ENCODE measurements at regions not wholly inside any gene's neighbourhood (a gene's known extent, or its start where the extent isn't known, plus 50 kb on each side); places are given as distances from the start of the nearest gene placed in this dataset.
A peak's percentile ranks its signal among the peaks of the same experiment; 100 is the strongest.

DNA sequence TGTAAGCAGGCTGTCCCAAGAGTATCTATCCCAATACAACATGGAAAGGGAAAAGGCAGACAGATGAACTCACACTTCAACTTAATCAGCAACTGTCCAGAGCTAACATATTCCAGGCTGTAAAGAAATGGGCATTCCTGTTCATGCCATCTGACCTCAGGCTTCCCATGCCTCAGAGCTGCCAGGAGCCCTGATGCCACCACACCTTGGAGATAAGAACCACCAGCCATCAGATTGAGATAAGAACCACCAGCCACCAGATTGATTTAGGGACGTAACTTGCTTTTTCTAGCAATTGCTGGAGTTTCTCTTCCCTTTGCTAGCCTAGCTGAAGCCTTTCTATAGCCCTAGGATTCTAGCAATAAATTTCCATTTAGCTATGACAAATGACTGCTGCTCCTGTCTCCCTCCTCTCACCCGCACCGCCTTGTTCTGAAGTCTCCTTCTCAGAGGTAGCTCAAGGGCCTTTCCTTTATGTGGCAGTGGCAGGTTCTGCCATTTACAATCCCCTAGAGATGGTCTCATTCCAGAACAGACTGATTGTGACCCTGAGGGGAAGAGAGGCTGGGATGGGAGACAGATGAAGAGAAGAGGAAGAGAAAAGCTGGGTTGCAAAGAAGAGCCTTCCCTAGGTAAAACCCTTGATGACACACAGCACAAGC, 88.0 kb upstream of the CTTNBP2NL start:
- FAIRE-seq (no peak), DNase-seq (ENCODE audit: insufficient read length, low spot score) (no peak)

DNA sequence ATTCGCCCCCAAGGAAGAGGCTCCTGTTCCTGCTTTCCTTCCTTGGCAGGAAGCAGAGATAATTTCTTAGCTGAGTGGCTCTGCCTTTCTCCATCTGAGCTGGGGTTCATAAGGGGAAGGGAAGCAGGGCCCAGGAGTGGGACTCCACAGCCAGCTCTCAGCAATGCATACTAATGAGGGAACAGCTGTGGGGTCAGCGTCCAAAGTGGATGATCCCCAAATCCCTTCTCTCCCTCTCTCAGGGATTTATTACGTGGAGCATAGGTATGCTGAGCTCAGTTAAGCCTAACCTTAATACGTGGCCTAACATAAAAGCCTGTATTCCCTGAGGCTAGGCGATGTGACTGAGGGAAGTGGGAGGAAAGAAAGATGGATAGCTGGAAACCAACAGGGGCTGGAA, 87.3 kb upstream of the CTTNBP2NL start:
- no peak for FAIRE-seq
- DNase-seq (ENCODE audit: insufficient read length, low spot score), result no peak

DNA sequence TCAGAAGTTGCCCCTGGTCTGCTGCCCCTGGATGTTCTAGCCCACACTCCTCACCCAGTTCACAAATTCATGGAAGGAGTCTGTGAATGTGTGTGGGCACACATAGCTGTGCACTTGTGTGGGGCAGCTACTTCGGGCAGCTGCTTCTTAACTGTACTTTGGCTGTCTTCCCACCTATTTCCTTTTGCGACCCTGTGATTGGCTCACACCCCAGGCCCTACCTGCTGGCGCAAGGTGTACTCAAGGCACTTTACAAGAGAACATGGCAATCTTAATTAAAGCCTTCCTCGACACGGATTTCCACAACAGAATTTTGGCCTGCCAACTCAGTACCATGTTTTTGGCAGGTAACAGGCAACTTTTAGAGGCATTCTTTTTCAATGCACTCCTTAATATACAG, 86.5 kb upstream of the CTTNBP2NL start:
- FAIRE-seq, result no peak
- no peak for DNase-seq (ENCODE audit: insufficient read length, low spot score)

DNA sequence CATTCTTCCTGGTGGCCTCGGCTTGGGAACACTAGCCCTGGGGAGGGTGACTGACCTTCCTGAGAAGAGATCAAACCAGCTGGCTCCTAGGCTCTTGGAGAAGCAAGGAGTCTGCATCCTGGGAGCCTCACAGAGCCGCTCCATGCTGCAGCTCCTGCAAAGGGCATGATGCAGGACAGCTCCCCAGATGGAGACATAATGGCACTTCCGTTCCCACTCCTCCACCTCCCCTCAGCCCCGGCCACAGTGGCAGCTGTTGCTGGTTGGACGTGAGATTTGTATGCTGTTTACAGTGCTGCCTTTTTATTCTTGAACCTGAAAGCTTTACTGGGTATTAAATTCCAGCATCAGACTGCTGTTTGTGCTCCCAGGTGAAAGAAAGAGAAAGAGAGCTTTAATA, 83.7 kb upstream of the CTTNBP2NL start:
- no peak for DNase-seq (ENCODE audit: insufficient read length, low spot score)
- no peak for FAIRE-seq

DNA sequence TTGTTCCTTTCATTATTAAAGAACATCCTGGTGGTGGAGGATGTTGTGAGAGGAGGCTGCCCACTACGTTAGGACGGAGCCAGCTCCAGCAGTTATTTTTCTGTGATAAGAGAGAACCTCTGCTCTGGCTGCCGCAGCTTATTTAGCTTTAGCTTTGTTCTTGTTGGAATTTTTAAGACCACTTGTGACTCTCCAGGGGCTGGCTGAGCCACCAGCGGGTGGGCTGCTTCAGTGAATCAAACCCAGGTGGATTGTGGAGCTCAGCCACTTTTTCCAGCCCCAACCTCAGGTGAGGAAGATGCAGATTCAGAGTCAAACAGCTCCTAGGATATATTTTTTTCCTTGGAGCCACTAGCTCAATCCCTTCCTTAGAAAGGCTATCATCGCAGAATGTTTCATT, 83.1 kb upstream of the CTTNBP2NL start:
- FAIRE-seq, result no peak
- DNase-seq (ENCODE audit: insufficient read length, low spot score), result no peak

DNA sequence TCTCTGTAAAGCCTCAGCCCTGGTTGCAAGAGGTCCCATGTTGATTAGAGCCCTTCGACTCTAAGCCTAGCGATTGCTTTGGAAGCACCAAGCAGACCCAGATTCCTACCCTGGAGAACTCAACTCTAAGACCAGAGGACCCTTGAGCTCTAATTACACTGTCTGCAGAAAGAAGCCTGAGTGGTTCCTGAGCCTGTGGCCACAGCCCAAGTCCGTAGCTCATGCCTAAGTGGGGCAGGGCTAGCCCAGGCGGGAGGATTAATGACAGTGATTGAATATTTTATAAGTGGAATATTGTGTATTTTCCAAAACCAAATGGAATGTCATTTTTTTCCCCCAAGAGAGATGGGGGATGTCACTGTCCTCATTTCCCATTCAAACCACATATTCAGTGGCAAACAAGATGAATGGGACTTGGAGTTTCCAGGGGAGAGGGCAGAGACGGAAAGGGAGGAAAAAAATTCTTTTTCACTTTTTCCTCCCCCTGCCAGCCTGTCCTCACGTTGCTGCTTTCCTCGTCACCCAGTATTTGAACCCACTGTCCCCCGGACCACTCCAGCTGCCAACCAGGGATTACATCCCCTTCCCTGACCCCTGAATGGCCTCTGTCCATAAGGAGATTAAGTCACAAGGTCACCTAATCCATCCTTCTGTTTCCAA, 79.6 kb upstream of the CTTNBP2NL start:
- FAIRE-seq (no peak), DNase-seq (ENCODE audit: insufficient read length, low spot score) (no peak)

DNA sequence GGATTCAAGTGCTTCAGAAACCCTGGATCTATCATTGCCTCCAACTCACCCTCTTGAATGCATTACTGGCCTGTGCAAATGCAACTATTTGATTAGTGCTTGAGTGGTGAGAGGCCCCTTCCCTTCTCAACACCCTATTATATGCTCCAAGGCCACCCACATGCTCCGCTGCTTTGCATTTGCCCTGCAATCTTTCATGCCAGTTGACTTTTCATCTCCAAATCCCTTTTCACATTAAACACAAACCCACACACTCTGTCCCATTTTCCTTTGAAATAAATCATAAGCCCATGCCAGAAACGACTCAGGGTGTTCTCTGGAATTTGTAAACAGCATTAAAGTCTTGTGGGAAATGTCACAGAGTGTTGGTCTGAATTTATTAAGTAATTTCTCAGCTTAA, 78.9 kb upstream of the CTTNBP2NL start:
- no peak for DNase-seq (ENCODE audit: insufficient read length, low spot score)
- FAIRE-seq, result no peak

DNA sequence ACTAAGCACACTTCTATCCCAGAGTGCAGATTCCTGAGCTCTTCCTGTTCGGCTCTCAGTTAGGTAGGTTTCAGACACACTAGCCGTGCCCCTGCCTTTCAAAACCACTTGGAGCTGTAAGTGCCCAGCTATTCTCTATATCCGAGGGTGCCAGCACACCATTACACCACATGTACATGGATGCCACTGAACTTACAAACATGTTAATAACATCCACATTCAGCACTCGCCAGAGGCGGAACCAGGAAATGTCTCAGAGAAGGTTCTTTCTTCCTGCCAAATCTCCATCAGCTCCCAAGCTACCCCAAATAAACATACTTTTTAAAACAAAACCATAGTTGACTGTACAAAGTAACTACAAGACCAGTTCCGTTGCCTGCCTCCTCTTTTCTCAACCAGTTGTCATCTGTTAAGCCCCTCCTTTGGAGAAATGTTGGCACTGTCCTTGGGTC, 78.4 kb upstream of the CTTNBP2NL start:
- no peak for FAIRE-seq
- DNase-seq (ENCODE audit: insufficient read length, low spot score), result no peak

DNA sequence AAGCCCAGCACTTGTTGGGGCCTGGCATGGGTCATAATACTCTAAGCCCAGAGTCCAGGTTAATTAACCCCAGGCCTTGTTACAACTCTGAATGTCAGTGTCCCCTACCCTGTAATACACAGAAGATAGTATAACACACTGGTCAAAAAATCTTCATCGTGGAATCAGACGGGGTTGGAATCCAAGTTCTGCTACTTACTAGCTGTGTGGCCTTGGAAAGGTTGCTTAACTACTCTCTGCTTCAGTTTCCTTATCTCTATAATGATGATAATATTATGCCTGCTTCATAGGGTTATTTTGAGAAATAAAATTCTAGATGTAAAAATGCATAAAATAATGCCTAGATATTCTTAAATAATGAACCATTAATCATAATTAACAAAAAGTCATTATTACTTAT, 77.8 kb upstream of the CTTNBP2NL start:
- no peak for DNase-seq (ENCODE audit: insufficient read length, low spot score)
- no peak for FAIRE-seq

DNA sequence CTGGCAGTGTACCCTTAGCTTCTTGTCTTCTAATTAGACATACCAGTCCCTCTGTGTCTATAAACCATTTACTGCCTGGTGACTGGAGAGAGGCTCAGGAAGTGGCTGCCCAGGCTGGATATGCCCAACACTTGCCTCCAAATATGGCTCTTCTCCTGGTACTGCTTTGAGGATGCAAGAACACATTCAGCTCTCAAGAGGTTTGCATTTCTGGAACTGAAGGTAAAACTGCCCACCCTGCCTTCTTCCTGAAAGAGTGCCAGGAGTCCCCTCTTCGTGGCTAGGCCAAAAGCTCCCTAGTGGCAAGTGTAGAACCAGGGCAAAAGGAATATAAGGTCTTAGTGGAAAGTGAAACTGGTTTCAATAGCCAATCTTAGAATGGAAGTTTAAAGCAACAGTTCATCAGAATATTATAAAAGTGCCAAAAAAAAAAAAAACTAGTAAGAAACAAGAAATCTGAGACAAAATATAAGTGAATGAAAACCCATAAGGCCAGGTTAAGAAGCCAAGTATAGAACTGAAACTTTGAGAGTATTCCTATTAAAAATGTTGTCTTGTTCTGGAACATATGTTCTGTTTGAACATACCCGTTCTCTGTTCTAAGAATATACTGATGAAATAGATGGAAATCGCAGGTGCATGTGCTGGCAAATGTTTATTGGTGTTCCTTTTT, 77.2 kb upstream of the CTTNBP2NL start:
- DNase-seq (ENCODE audit: insufficient read length, low spot score) (no peak), FAIRE-seq (peak; percentile 4)

DNA sequence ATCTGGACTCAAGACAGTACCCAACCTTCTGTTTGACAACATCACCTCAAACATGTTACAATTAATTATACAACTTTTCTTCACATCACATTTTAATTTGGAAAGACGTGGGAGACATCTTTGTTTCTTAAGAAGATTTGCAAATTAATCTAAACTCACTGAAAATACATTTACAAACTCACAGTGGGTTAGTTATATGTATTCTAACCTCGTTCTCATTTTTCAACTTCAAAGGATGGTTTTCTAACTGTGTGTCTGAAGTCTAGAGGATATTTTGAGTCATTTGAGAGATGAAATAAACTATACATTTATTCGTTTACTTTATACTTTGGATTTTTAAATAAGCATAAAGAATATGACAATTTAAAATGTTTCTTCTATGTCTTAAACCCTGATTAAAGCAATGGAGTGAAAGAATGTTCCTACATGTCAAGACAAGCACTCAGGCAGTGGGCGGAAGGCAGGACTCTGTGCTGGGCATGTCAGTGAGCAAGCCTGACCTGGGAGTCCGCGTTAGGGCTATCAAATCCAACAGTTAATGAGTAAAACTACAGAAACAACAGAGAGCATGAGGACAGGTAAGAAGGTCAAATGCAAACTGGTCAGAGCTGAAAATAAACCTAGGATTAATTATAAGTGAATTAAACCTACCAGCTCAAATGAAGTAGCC, 76.5 kb upstream of the CTTNBP2NL start:
- FAIRE-seq, result no peak

DNA sequence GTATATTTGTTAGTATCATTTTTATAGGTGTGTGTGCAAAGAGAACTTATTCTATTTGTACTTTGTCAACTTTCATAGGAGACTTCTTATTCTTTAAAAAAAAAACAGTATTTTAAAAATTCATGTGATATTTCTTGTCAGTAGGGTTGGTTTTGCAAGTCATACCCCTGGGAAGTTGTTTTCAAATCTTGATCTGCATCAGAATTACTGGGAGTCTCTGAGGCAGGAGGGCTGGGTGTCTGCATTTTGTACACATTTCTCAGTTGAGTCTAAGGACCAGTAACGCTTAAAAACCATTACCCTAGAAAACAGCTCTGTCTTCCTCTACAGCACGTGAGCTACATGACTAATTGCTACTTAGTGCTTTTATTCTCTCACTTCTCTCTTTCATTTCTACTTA, 76.0 kb upstream of the CTTNBP2NL start:
- FAIRE-seq, result no peak

More for the DNA sequence above, 76.5 kb upstream of the CTTNBP2NL start:
- no peak for DNase-seq (ENCODE audit: insufficient read length, low spot score)

DNA sequence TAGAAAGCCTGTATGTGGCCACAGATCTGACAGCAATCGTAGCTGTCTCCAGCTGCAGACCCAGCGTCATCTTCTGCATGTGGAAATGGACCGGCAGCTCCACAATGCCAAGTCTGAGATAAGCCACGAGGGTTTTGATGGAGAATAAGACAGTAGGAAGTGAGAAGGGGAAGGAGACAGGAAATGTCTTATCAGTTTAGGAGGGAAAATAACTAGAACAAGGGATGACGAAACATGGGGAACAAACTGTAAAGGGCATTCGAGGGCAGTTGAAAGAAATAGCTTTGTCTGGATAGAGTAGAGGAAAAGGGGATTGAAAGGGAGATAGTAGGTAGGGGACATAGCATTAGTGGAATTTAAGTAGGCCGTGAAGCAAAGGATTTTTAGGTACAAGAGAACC, 74.0 kb upstream of the CTTNBP2NL start:
- FAIRE-seq, result no peak
- no peak for DNase-seq (ENCODE audit: insufficient read length, low spot score)

More for the DNA sequence above, 76.0 kb upstream of the CTTNBP2NL start:
- no peak for DNase-seq (ENCODE audit: insufficient read length, low spot score)

DNA sequence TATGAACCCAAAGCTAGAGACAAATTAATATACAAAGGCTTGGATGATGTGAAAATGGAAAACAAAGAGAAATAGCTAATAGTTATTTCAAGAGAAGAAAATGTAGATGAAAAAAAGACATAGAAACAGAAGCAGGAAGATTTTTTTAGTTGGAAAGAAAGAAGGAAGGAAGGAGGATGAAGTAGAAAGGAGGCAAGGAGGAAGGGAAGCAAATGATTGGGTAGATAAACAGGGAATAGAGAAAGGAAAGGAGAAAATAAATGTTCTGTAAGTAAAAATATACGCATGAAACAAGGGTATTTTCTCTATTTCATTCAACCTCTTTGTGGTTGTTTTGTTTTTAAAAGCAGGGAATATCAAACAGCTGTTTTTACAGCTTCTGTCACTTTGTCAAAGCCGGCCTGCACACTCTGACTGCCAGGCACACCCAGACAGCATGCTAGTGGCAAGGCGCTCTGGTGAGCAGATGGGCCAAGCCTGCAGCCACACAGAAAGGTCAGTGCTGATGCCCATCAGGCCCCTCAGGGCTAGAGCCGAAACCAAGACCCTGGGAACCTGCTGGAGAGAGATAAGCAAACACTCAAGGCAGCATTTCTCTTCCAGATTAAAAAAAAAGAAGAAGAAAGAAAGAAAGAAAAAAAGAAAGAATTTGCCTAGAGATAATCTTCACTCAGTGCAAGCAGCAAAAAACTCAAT, 72.9 kb upstream of the CTTNBP2NL start:
- DNase-seq (ENCODE audit: insufficient read length, low spot score) (no peak), FAIRE-seq (no peak)

DNA sequence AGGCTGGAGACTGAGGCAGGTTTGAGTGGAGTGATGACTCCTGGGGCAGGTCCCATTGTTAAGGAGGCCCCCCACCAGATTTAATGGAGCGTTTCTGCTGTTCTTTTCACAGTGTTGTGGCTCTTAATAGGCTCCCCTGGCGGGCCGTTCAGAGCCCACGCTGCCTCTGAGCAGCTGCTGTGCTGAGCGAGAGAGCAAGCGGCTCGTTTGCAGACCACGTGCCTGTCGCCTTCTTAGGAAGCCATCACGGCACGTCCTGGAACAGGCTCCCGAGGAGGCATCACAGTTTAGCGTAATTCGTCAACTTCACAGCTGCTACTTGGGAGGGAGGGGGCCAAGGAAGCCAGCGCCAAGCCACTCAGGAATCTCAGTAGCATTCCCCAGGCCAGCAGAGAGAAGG, 70.5 kb upstream of the CTTNBP2NL start:
- DNase-seq (ENCODE audit: insufficient read length, low spot score), result no peak
- no peak for FAIRE-seq

DNA sequence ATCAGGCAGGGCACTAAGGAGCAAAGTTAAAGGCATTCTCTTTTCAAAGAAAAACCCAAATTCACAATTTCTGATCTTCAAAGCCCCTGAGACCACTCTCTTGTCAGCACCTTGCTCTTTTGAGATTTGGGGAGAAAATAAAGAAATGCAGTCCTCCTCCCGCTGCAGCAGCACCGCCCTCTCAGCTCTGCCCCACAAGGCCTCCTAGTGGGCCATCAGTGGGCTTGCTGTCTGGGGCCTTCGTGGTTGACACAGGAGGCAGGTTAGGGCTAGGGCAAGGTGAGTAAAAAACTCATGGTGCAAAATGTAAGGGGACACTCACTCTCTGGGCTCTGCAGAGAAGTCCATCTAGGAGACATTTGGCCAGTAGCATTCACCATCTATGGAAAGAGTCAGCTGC, 67.4 kb upstream of the CTTNBP2NL start:
- FAIRE-seq, result no peak
- no peak for DNase-seq (ENCODE audit: insufficient read length, low spot score)

DNA sequence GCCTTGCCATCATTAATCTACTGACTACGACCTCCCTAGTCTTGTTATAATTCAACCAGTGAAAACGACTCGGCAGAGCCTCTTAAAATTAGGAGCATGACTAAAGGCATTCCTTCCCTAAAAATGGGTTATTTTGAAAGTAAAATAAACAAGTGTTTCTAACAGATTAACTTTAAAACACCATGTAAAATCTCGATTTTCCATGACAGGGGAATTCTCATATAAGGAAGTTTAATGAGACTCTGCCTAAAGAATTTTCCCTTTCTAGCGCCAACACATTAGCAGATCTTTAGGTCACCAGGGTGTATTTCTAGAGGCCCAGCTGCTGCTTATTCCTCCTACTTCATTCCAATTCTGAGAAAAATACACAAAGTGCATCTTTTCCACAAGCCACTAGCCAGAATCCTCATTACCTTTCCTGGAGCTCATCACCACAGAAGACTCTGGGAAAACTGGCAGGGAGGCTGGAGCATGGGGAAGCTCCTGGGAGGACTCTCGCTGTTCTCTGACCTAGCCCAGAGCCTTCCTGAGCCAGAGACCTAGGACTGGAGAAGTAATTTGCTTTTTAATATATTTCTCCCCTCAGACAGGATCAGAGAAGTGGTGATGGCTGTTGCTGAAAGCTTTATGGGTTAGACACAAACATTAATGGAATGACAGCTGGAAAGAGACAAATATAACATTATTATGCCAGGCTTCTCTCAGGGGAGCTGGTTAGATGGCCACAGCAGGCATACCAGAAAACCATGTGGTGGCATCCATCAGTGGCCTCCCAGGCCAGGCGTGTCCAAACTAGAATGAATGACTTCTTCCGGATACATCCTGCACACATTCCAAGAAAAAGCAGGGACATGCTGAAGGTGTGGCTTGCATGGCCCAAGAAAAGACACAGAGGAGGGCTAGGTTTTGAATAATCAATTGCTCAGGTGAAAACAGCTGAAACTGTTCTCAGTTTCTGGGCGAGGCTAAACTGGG, 63.6 kb upstream of the CTTNBP2NL start:
- FAIRE-seq (no peak), DNase-seq (ENCODE audit: insufficient read length, low spot score) (no peak)

DNA sequence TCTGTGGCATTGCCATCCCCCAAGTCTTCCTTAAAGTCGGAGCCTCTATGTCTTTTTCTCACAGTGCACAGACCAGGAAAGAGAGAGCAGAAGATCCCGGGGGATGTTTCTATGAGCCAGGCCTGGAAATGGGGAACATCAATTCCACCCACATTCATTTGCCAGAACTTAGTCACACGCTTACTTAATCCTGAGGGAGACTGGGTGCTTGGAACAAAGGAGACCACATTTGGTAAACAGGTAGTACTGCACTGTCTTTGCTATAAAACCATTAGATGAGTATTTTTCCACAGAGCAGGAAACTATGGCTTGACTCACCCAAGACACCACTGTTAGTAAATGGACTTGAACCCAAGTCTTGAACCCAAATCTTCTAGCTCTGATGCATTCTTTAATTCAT, 60.7 kb upstream of the CTTNBP2NL start:
- DNase-seq (ENCODE audit: insufficient read length, low spot score) (no peak), FAIRE-seq (no peak)

DNA sequence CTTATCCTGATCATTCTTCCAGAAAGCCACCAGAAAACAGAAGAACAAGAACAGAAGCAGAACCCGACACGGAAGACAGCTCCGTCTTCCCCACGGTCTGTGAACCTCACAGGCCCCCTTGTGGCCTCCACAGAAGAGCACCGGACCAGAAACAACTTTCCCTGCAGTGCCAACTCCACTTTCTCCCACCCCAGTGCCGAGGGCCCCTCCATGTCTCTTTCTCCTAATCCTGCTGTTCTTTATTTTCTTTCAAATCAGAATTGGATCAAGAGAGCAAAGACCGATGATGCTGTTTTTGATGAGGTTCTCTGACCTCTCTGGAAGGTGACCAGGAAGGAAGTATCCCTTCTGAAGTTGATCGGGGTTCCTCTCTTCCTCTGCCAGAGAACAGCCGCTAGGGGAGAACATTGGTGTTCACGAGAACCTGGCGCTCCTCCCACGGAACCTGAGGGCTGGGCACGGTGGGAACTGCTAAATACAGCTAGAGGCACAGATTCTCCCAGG, 58.9 kb upstream of the CTTNBP2NL start:
- FAIRE-seq, result peak; percentile 62
- no peak for DNase-seq (ENCODE audit: insufficient read length, low spot score)

DNA sequence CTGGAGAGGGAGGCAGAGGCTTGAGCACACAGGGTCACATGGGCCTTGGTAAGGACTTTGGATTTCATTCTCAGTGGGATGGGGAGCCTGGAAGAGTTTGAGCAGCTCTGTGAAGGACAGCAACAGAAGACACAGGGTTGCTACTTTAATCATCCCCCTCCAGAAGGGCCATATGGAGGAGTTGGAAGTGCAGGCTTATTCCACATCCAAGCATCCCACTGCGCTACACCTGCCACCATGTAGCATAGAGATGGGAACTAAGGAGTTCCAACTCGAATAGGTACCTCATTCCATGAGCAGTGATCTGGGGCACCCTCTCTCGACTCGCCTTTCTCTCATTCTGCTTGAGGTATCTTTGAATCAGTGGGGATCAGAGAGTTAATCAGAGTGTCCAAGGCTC, 54.0 kb upstream of the CTTNBP2NL start:
- FAIRE-seq, result no peak
- DNase-seq (ENCODE audit: insufficient read length, low spot score), result no peak
